B cell (primary cell): ENCODE measurements at regions not wholly inside any gene's neighbourhood (a gene's known extent, or its start where the extent isn't known, plus 50 kb on each side); places are given as distances from the start of the nearest gene placed in this dataset.

Experiments
- ATAC-seq: fragments of 200-7000 bp; cut with Tn5 transposase; one replicate; pipeline ENCODE4 v1.10.0; 2021; ENCODE audit warnings: low read depth, mild to moderate bottlenecking, moderate number of reproducible peaks, moderate library complexity
- CTCF ChIA-PET: fragments of 350-600 bp; sonication (Branson Sonifier 250); formaldehyde crosslinking; loops from one replicate; lab custom pipeline; 2021; ENCODE audit warnings: antibody characterized with exemption, inconsistent platforms; lab: Charles Lee
- POLR2A ChIA-PET: fragments of 350-600 bp; sonication (Branson Sonifier 250); formaldehyde crosslinking; loops from one replicate; lab custom pipeline; 2021; ENCODE audit warnings: antibody characterized with exemption; lab: Charles Lee
- DNase-seq: peaks from one replicate; pipeline ENCODE4 v3.0.0; 2013
- H2AFZ ChIP-seq: 2 replicates; pipeline ENCODE4 v1.6.1; 2012; ENCODE audit warnings: mild to moderate bottlenecking, low read depth, low read length; ENCODE audit not compliant: insufficient read depth, poor library complexity, severe bottlenecking
- H3K27ac ChIP-seq, 2 donors: 1 replicate in 1 of 2; 2 replicates in 1 of 2; pipeline ENCODE4 v1.5.1; 2012 to 2013; ENCODE audit warnings: low read length in 2 of 2, mild to moderate bottlenecking in 2 of 2, moderate library complexity in 1 of 2
- H3K27me3 ChIP-seq, 4 experiments: fragments of 200-600 bp in 1 of 4; sonication (generic) in 1 of 4; replicated peaks in 1 of 4; 1 replicate in 2 of 4; 2 replicates in 2 of 4; pipeline versions ENCODE4 v1.6.1 to v1.7.0; 2013 to 2016; ENCODE audit warnings: low read length in 3 of 4, mild to moderate bottlenecking in 2 of 4, mixed read lengths in 1 of 4, moderate library complexity in 1 of 4; ENCODE audit not compliant: insufficient read depth in 4 of 4, control insufficient read depth in 3 of 4; ENCODE audit errors: control extremely low read depth in 1 of 4
- H3K36me3 ChIP-seq, 2 experiments: replicated peaks in 1 of 2; 1 replicate in 1 of 2; 2 replicates in 1 of 2; pipeline versions ENCODE4 v1.6.1 to v1.7.1; 2013; ENCODE audit warnings: low read length in 1 of 2; ENCODE audit not compliant: insufficient read depth in 2 of 2, control insufficient read depth in 1 of 2; ENCODE audit errors: control extremely low read depth in 1 of 2, extremely low read depth in 1 of 2
- H3K4me1 ChIP-seq, 2 donors: fragments of 200-600 bp in 1 of 2; sonication (generic) in 1 of 2; 1 replicate in 1 of 2; 2 replicates in 1 of 2; pipeline versions ENCODE4 v1.5.1 to v1.6.1; 2013 to 2017; ENCODE audit warnings: low read length in 2 of 2; ENCODE audit not compliant: control insufficient read depth in 2 of 2, insufficient read depth in 2 of 2
- H3K4me2 ChIP-seq: replicated peaks from 2 replicates; pipeline ENCODE3; 2012; ENCODE audit warnings: mild to moderate bottlenecking, low read depth, low read length; ENCODE audit not compliant: poor library complexity, severe bottlenecking
- H3K4me3 ChIP-seq, 5 experiments: fragments of 200-600 bp in 1 of 5; sonication (generic) in 1 of 5; 1 replicate in 3 of 5; 2 replicates in 2 of 5; pipeline versions ENCODE4 v1.5.1 to v1.7.0; 2011 to 2016; ENCODE audit warnings: low read length in 4 of 5, mild to moderate bottlenecking in 4 of 5, low read depth in 2 of 5, control low read depth in 1 of 5, moderate library complexity in 1 of 5; ENCODE audit not compliant: insufficient read depth in 1 of 5; ENCODE audit errors: control extremely low read depth in 1 of 5, extremely low read depth in 1 of 5
- H3K79me2 ChIP-seq: fragments of 200-600 bp; sonication (generic); one replicate; pipeline ENCODE4 v1.6.0; 2016; ENCODE audit warnings: low read length; ENCODE audit not compliant: control insufficient read depth, insufficient read depth
- H3K9ac ChIP-seq: fragments of 200-600 bp; sonication (generic); 2 replicates; pipeline ENCODE4 v1.6.1; 2017; ENCODE audit warnings: mild to moderate bottlenecking, low read length, moderate library complexity
- H3K9me3 ChIP-seq, 3 donors: one replicate each; pipeline versions ENCODE4 v1.6.1 to v1.7.1; 2013; ENCODE audit warnings: low read length in 2 of 3; ENCODE audit not compliant: control insufficient read depth in 2 of 3, insufficient read depth in 1 of 3; ENCODE audit errors: control extremely low read depth in 1 of 3
- H4K20me1 ChIP-seq: 2 replicates; pipeline ENCODE4 v1.6.0; 2012; ENCODE audit warnings: mild to moderate bottlenecking, low read length; ENCODE audit not compliant: insufficient read depth, control insufficient read depth, poor library complexity, severe bottlenecking
- H3K27ac Mint-ChIP-seq: one replicate; pipeline ENCODE4 v1.8.0; 2021; ENCODE audit warnings: mixed read lengths
- H3K27me3 Mint-ChIP-seq: one replicate; pipeline ENCODE4 v1.8.0; 2021; ENCODE audit warnings: mixed read lengths
- H3K4me1 Mint-ChIP-seq: one replicate; pipeline ENCODE4 v1.8.0; 2021; ENCODE audit warnings: mixed read lengths
- H3K4me3 Mint-ChIP-seq: one replicate; pipeline ENCODE4 v1.8.0; 2021; ENCODE audit warnings: mixed read lengths
- H3K9me3 Mint-ChIP-seq: one replicate; pipeline ENCODE4 v1.8.0; 2022; ENCODE audit warnings: mixed read lengths; ENCODE audit not compliant: insufficient read depth
- CTCF ChIP-seq: fragments of 200-600 bp; IDR thresholded peaks from one replicate; pipeline ENCODE4 v1.8.0; 2022; ENCODE audit warnings: antibody characterized with exemption, mild to moderate bottlenecking
- EZH2 ChIP-seq: IDR thresholded peaks from 2 replicates; pipeline ENCODE4 v1.6.1; 2012; ENCODE audit warnings: borderline replicate concordance, low read depth, mild to moderate bottlenecking, moderate library complexity, low read length; ENCODE audit not compliant: insufficient read depth, poor library complexity, severe bottlenecking
- WGBS: methylation state at CpG from one replicate; pipeline ENCODE4 v1.1.5; 2013; ENCODE audit warnings: missing lambda C conversion rate; ENCODE audit not compliant: insufficient coverage; 5-methylcytosine and 5-hydroxymethylcytosine counted together
- intact Hi-C: fragments of 100-400 bp; cut with micrococcal nuclease; formaldehyde crosslinking; loops from one replicate; pipeline ENCODE4 v1.10.0; 2022

GRCh38 chr3:82067420-82067819, 306.0 kb upstream of the GBE1 start:
- 100% methylated on average over 2 of the region's 7 CpGs for WGBS
- H4K20me1 ChIP-seq: no peaks in the 10 kb centered on the region
- CTCF ChIA-PET: no interaction called here

GRCh38 chr3:82058809-82059208, 297.4 kb upstream of the GBE1 start:
- no peak overlapping the region for H3K27ac Mint-ChIP-seq
- H3K9ac ChIP-seq: no peak overlapping the region
- POLR2A ChIA-PET: no interaction called here
- H2AFZ ChIP-seq: no peak overlapping the region
- no peaks in the 10 kb centered on the region for H4K20me1 ChIP-seq
- no peaks in the 10 kb centered on the region for H3K79me2 ChIP-seq
- TF ChIP-seq CTCF (no peak), EZH2 (no peak)
- 88% methylated on average over 5 of the region's 8 CpGs for WGBS
- ATAC-seq (no peak), DNase-seq (no peak)
- H3K36me3 ChIP-seq: no peaks in the 10 kb centered on the region
- intact Hi-C loops: no loop called here
- no peaks in the 10 kb centered on the region for H3K27me3 ChIP-seq
- H3K4me1 Mint-ChIP-seq: no peaks in the 10 kb centered on the region
- no peak overlapping the region for H3K4me3 ChIP-seq
- H3K4me1 ChIP-seq: no peaks in the 10 kb centered on the region
- CTCF ChIA-PET: no interaction called here
- H3K4me3 Mint-ChIP-seq: no peak overlapping the region
- H3K9me3 ChIP-seq: no peaks in the 10 kb centered on the region
- no peak overlapping the region for H3K27ac ChIP-seq
- H3K9me3 Mint-ChIP-seq: no peaks in the 10 kb centered on the region
- H3K4me2 ChIP-seq: no peak overlapping the region
- no peaks in the 10 kb centered on the region for H3K27me3 Mint-ChIP-seq

More at GRCh38 chr3:82067420-82067819, 306.0 kb upstream of the GBE1 start:
- Mint-ChIP-seq H3K27ac (no peak overlapping the region), H3K27me3 (no peaks in the 10 kb centered on the region), H3K9me3 (no peaks in the 10 kb centered on the region), H3K4me3 (no peak overlapping the region), H3K4me1 (no peaks in the 10 kb centered on the region)
- H3K4me2 ChIP-seq: no peak overlapping the region
- H2AFZ ChIP-seq: no peak overlapping the region
- no peak overlapping the region for H3K27ac ChIP-seq
- H3K4me1 ChIP-seq: no peaks in the 10 kb centered on the region
- POLR2A ChIA-PET: no interaction called here
- H3K27me3 ChIP-seq: no peaks in the 10 kb centered on the region
- no peaks in the 10 kb centered on the region for H3K36me3 ChIP-seq
- intact Hi-C loops: no loop called here
- no peak for DNase-seq
- no peak for ATAC-seq
- no peak overlapping the region for H3K4me3 ChIP-seq
- TF ChIP-seq CTCF (no peak), EZH2 (no peak)
- H3K79me2 ChIP-seq: no peaks in the 10 kb centered on the region
- H3K9me3 ChIP-seq: no peaks in the 10 kb centered on the region
- H3K9ac ChIP-seq: no peak overlapping the region
